Fibroblast of skin of scalp (primary cell): ENCODE measurements at regions not wholly inside any gene's neighbourhood (a gene's known extent, or its start where the extent isn't known, plus 50 kb on each side); places are given as distances from the start of the nearest gene placed in this dataset.
"Not testable (repeated sequence)": the region's sequence is repeated elsewhere in the genome, so short reads cannot be mapped to it uniquely, and the experiment has no call there.

Experiments used
- DNase-seq: peaks from one replicate; pipeline ENCODE4 v3.0.0-alpha.2; 2013

DNA sequence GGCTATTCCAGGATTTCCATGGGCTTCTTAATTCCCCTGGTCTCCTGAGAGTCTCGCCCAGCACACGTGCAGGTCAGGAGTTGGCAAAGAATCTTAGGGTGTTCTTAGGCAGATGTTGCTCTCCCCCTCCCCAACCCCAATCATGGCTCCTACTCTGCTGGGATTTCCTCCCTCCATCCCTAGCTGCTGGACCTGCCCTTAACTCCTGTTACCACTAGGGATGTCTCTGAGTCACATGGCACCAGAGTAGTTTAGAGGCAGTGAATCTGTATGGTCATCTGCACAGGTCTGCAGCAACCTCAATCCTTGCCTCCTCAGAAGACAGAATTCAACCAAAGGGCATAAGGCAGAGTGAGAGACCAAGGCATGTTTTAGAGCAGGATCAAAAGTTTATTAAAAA is 51.8 kb upstream of the CHST3 start:
- no peak for DNase-seq

DNA sequence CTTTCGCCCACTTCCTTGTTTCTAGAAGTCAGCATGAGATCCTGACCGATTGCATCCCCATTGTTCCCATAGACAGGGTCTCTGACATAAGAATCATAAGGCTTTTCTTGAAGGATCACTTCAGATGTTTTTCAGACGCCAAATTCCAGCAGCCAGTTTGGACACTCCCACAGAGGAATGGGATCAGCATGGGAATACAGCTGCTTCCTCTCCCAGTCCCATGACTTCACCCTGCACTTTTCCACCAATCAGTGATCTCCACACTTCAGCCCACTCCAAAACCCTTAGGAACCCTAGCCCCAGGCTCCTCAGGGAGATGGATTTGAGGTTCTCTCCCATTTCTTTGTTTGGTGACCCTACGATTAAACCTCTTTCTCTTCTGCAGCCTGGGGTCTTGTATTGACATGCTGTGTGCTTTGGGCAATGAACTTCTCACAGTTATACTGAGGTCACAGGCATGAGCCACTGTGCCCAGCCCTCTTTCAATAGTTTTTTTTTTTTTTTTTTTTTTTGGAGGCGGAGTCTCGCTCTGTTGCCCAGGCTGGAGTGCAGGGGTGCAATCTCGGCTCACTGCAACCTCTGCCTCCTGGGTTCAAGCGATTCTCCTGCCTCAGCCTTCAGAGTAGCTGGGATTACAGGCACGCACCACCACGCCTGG is 52.8 kb upstream of the CHST3 start:
- peak; percentile 25 for DNase-seq

DNA sequence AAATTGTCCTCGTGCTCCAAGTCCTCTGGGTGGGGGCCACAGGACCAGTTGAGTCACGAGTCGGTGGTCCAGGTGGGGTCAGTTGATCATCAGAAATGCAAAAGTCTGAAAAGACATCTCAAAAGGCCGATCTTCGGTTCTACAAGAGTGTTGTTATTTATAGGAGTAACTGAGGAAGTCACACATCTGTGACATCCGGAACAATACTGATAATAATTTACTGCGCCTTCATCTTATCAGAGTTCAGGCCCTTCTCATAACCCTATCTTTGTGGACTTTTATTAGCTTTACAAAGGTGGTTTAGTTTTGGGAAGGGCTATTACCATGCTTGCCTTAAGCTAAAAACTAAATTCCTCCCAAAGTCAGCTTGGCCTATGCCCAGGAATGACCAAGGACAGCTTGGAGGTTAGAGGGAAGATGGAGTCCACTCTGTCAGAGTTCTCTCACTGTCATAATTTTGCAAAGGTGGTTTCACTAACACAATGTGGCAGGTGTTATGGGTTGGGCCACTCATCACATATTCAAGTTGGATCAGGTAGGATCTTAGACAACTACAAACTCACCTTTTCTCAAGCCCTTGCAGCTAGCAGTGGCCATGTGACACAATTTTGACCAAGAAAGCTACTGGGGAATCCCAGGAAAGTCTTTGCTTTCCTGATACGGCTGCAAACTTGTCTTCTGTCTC is 54.7 kb upstream of the CHST3 start:
- DNase-seq = no peak

- no peak for DNase-seq
Measured at GRCh38 chr10:71908998-71909397, 55.2 kb upstream of the CHST3 start.

DNA sequence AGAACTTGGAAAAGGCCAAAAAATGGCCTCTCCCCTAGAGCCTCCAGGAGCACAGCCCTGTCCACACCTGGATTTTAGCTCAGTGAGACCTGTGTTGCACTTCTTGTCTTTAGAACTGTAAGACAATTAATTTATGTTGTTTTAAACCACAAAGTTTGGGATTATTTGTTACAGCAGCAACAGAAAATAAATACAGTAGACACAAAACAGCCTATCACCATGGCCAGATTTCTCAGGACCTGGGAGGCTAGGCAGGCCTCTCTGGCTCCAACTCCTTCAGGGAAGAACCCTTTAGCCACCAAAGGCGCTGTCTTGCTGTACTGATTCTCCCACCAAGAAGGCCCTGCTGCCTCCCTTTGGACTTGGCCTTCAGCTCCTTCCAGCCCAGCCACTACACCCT is 54.1 kb upstream of the PSAP start:
- no peak for DNase-seq

GRCh38 chr10:71903636-71904250 is 52.7 kb upstream of the PSAP start:
- not testable (repeated sequence) for DNase-seq

GRCh38 chr10:71902351-71902750 is 51.3 kb upstream of the PSAP start:
- no peak for DNase-seq
